Caco-2 (cell line): ENCODE measurements at regions not wholly inside any gene's neighbourhood (a gene's known extent, or its start where the extent isn't known, plus 50 kb on each side); places are given as distances from the start of the nearest gene placed in this dataset.

Experiments used
- BruUV-seq: library from RNA; stranded (reverse); fragments of 400-500 nt; replicated peaks from 2 replicates; lab custom pipeline; 2021; lab: Mats Ljungman, UMichigan
- CTCF ChIA-PET: fragments of 300-600 bp; sonication (Branson Sonifier 250); formaldehyde crosslinking; loops from one replicate; lab custom pipeline; 2022; ENCODE audit warnings: antibody characterized with exemption; lab: Charles Lee
- POLR2A ChIA-PET: fragments of 300-600 bp; sonication (Branson Sonifier 250); formaldehyde crosslinking; loops from one replicate; lab custom pipeline; 2022; ENCODE audit warnings: antibody characterized with exemption; lab: Charles Lee
- DNase-seq, 2 experiments: peaks; one replicate each; pipeline versions ENCODE4 v3.0.0 to v3.0.0-alpha.2; 2020 to 2022
- H3K27me3 ChIP-seq: replicated peaks from 2 replicates; pipeline ENCODE4 v1.6.0; 2011; ENCODE audit warnings: low read length; ENCODE audit not compliant: control insufficient read depth, insufficient read depth
- H3K36me3 ChIP-seq: 2 replicates; pipeline ENCODE4 v1.5.1; 2011; ENCODE audit warnings: low read length; ENCODE audit not compliant: control insufficient read depth, insufficient read depth
- H3K4me1 ChIP-seq: fragments of 250-450 bp; sonication (Bioruptor Pico); 2 replicates; pipeline ENCODE4 v1.5.1; 2020; ENCODE audit warnings: mild to moderate bottlenecking
- H3K4me3 ChIP-seq: 2 replicates; pipeline ENCODE4 v1.5.1; 2011; ENCODE audit warnings: low read depth, mild to moderate bottlenecking, control low read depth, low read length
- H3K9me3 ChIP-seq: fragments of 250-450 bp; sonication (Bioruptor Pico); 2 replicates; pipeline ENCODE4 v1.5.1; 2020; ENCODE audit warnings: mild to moderate bottlenecking, moderate library complexity
- H3K27ac Mint-ChIP-seq: one replicate; pipeline ENCODE4 v1.8.0; 2022; ENCODE audit warnings: mixed read lengths; ENCODE audit not compliant: unreplicated experiment
- H3K27me3 Mint-ChIP-seq: one replicate; pipeline ENCODE4 v1.8.0; 2022; ENCODE audit warnings: mixed read lengths; ENCODE audit not compliant: insufficient read depth, unreplicated experiment
- H3K36me3 Mint-ChIP-seq: one replicate; pipeline ENCODE4 v1.8.0; 2022; ENCODE audit warnings: mild to moderate bottlenecking, mixed read lengths; ENCODE audit not compliant: insufficient read depth, unreplicated experiment
- H3K4me1 Mint-ChIP-seq: one replicate; pipeline ENCODE4 v1.8.0; 2022; ENCODE audit warnings: low read depth, mixed read lengths; ENCODE audit not compliant: unreplicated experiment
- H3K4me3 Mint-ChIP-seq: one replicate; pipeline ENCODE4 v1.8.0; 2022; ENCODE audit warnings: mild to moderate bottlenecking, moderate library complexity, mixed read lengths; ENCODE audit not compliant: unreplicated experiment
- H3K9me3 Mint-ChIP-seq: one replicate; pipeline ENCODE4 v1.8.0; 2022; ENCODE audit warnings: mixed read lengths; ENCODE audit not compliant: unreplicated experiment
- CTCF ChIP-seq, 2 experiments: fragments of 200-600 bp in 1 of 2; IDR thresholded peaks; 1 replicate in 1 of 2; 2 replicates in 1 of 2; pipeline versions ENCODE4 v1.5.1 to v1.8.0; 2011 to 2022; ENCODE audit warnings: antibody characterized with exemption in 1 of 2, control low read depth in 1 of 2, inconsistent platforms in 1 of 2, low read depth in 1 of 2, low read length in 1 of 2, mild to moderate bottlenecking in 1 of 2, moderate library complexity in 1 of 2; ENCODE audit not compliant: insufficient read depth in 1 of 2, severe bottlenecking in 1 of 2, unreplicated experiment in 1 of 2
- intact Hi-C: fragments of 100-400 bp; cut with micrococcal nuclease; formaldehyde crosslinking; loops from one replicate; pipeline ENCODE4 v1.10.0; 2022; ENCODE audit not compliant: unreplicated experiment

- no peaks in the 10 kb centered on the region for H3K9me3 ChIP-seq
- no peak for DNase-seq
- H3K9me3 Mint-ChIP-seq: no peaks in the 10 kb centered on the region
- TF ChIP-seq CTCF (IDR thresholded peaks at IDR 0.05; ENCODE audit: insufficient read depth in 1 of 2, low read depth in 1 of 2, low read length in 1 of 2, severe bottlenecking in 1 of 2, unreplicated experiment in 1 of 2): no peak
- no peak overlapping the region for H3K4me3 Mint-ChIP-seq
- intact Hi-C loops: no loop called here
- no peak overlapping the region for H3K27ac Mint-ChIP-seq
- H3K4me1 Mint-ChIP-seq: no peaks in the 10 kb centered on the region
- ChIA-PET CTCF (no interaction called here), POLR2A (no interaction called here)
- no TSS peak for BruUV-seq
- no peaks in the 10 kb centered on the region for H3K36me3 Mint-ChIP-seq
- H3K36me3 ChIP-seq: no peaks in the 10 kb centered on the region
- no peaks in the 10 kb centered on the region for H3K27me3 Mint-ChIP-seq
- no peaks in the 10 kb centered on the region for H3K27me3 ChIP-seq
- no peak overlapping the region for H3K4me3 ChIP-seq
- no peaks in the 10 kb centered on the region for H3K4me1 ChIP-seq
Measured at GRCh38 chr1:83000286-83000685, 998.6 kb downstream of the TTLL7 start.

GRCh38 chr1:82995951-82996350 lies 1003.0 kb downstream of the TTLL7 start:
- Mint-ChIP-seq H3K36me3 (no peaks in the 10 kb centered on the region), H3K27me3 (no peaks in the 10 kb centered on the region), H3K27ac (no peak overlapping the region), H3K4me1 (no peaks in the 10 kb centered on the region), H3K4me3 (no peak overlapping the region), H3K9me3 (peaks cover 10% of the 10 kb centered on the region)
- no peak for TF ChIP-seq CTCF (IDR thresholded peaks at IDR 0.05; ENCODE audit: insufficient read depth in 1 of 2, low read depth in 1 of 2, low read length in 1 of 2, severe bottlenecking in 1 of 2, unreplicated experiment in 1 of 2)
- H3K4me3 ChIP-seq: no peak overlapping the region
- BruUV-seq: no TSS peak
- H3K27me3 ChIP-seq: no peaks in the 10 kb centered on the region
- no peaks in the 10 kb centered on the region for H3K36me3 ChIP-seq
- H3K9me3 ChIP-seq: no peaks in the 10 kb centered on the region
- ChIA-PET CTCF (no interaction called here), POLR2A (no interaction called here)
- H3K4me1 ChIP-seq: no peaks in the 10 kb centered on the region
- intact Hi-C loops: no loop called here
- DNase-seq: no peak

- no peaks in the 10 kb centered on the region for H3K4me1 Mint-ChIP-seq
- Histone ChIP-seq H3K36me3 (no peaks in the 10 kb centered on the region), H3K27me3 (no peaks in the 10 kb centered on the region), H3K4me1 (no peaks in the 10 kb centered on the region), H3K4me3 (no peak overlapping the region), H3K9me3 (no peaks in the 10 kb centered on the region)
- H3K36me3 Mint-ChIP-seq: no peaks in the 10 kb centered on the region
- intact Hi-C loops: no loop called here
- DNase-seq: no peak
- ChIA-PET CTCF (no interaction called here), POLR2A (no interaction called here)
- no peak for TF ChIP-seq CTCF (IDR thresholded peaks at IDR 0.05; ENCODE audit: insufficient read depth in 1 of 2, low read depth in 1 of 2, low read length in 1 of 2, severe bottlenecking in 1 of 2, unreplicated experiment in 1 of 2)
- BruUV-seq: no TSS peak
- H3K4me3 Mint-ChIP-seq: no peak overlapping the region
- peaks cover 10% of the 10 kb centered on the region for H3K9me3 Mint-ChIP-seq
- H3K27me3 Mint-ChIP-seq: no peaks in the 10 kb centered on the region
- H3K27ac Mint-ChIP-seq: no peak overlapping the region
Measured at GRCh38 chr1:82994616-82995263, 1004.2 kb downstream of the TTLL7 start.
